IPS-NIHi7 (cell line): ENCODE measurements at regions not wholly inside any gene's neighbourhood (a gene's known extent, or its start where the extent isn't known, plus 50 kb on each side); places are given as distances from the start of the nearest gene placed in this dataset.
"Not testable (repeated sequence)": the region's sequence is repeated elsewhere in the genome, so short reads cannot be mapped to it uniquely, and the experiment has no call there.

Source experiments
- DNase-seq: peaks from one replicate; pipeline ENCODE4 v3.0.0; 2012; ENCODE audit warnings: mixed read lengths; ENCODE audit errors: extremely low spot score

GRCh38 chr5:25399878-25400480, 755.2 kb upstream of the CDH10 start:
- no peak for DNase-seq

DNA sequence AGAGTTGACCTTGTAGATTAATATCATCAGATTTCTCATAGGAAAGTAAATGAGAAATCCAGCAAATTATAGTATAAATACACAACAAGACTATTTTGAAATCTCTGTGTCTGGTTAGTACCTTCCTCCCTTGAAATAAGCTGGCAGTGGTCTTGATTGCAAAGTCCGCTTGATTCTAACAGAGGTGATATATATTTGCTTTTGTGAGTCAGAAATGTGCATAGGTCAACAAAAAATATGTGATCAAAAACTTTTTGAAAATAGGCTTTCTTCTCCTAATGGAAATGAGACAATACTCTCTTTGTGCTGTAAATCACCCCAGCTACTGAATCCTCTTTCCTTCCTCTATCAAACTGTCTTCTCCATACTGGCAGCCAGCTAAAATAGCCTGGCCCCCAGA, 749.2 kb upstream of the CDH10 start:
- no peak for DNase-seq

DNA sequence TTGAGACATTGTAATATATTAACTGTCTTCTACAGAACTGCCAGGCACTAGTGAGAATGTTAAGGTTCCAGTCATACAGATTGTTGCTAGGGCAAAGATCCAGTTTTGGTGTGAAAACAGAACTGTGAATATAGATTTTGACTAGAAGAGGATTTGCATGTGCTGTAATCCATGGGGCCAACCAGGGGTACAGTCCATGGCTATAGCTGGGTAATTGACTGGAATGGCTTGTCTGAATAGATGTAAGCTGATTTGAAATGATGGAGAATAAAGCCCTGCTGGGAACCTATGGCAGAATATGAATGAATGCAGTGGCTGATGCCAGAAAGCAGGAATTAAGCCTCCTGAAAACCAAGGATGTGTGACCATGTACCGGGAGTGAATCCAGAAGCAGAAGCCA, 748.5 kb upstream of the CDH10 start:
- no peak for DNase-seq

- DNase-seq, result no peak
Observed at GRCh38 chr5:25387953-25388352, 743.2 kb upstream of the CDH10 start.

DNA sequence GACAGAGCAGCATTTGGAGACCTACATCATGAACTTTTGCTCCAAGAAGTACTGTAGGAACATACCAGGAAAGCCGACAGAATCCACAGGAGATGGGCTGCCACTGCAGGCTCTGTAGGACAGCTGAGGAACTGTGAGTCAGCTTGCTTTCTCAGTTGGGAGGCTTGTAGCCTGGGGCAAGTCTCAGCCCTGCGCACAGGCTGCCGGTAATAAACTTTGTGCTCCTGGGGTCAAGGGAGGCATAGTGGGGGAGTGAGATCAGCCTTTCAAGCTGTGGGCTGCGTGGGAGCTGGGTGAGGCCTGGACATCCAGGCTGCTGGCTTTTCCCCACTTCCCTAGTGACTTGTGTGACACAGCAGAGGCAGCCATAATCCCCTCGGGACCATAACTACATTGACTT, 718.0 kb upstream of the CDH10 start:
- no peak for DNase-seq

DNA sequence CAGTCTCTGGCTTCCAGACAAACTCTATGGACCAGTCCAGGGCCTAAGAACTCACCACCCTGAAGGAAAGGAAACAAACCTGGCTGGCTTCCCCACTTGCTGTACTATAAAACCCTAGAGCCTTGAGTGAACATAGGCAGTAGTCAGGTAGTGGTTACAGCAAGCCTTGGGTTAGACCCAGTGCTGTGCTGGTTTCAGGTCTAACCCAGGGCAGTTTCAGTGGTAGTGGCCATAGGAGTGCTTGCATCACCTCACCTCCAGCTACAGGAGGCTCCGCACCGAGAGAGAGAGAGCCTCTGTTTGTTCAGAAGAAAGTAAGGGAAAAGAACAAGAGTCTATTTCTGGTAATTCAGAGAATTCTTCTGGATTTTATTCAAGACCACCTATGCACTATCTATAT, 714.1 kb upstream of the CDH10 start:
- no peak for DNase-seq

GRCh38 chr5:25357605-25358004, 712.8 kb upstream of the CDH10 start:
- no peak for DNase-seq

- DNase-seq, result no peak
Observed at GRCh38 chr5:25349746-25350145, 705.0 kb upstream of the CDH10 start.

GRCh38 chr5:25345240-25345771, 700.5 kb upstream of the CDH10 start:
- DNase-seq, result no peak

GRCh38 chr5:25339541-25339940, 694.8 kb upstream of the CDH10 start:
- no peak for DNase-seq

DNA sequence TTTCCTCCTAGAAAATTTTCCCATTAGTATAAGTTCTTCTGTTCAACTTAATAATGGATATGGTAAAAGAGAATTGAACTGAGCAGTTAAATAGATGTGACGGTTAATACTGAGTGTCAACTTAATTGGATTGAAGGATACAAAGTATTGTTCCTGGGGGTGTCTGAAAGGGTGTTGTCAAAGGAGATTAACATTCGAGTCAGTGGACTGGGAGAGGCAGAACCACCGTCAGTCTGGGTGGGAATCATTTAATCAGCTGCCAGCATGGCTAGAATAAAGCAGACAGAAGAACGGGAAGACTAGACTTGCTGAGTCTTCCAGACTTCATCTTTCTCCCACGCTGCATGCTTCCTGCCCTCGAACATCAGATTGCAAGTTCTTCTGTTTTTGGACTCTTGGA, 689.6 kb upstream of the CDH10 start:
- no peak for DNase-seq

- no peak for DNase-seq
Observed at GRCh38 chr5:25330721-25331120, 685.9 kb upstream of the CDH10 start.

GRCh38 chr5:25327172-25327571, 682.4 kb upstream of the CDH10 start:
- no peak for DNase-seq

DNA sequence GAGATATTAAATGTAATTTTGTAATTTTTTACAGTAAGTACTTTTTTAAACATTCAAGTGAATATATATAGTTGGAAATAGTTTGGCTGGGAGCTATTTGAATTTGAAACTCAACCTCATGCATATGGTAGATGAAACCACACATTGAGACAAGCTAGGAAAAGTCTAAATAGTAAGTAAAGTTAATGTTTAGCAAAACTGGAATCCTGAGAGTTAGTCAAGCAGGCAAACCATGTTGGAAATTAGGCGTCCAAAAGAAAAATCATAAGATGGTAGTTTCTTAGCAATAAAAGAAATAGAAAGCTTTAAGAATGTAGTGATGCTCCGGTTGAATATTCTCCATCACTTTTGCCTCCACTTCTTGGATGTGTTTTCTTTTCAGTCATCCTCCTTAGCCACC, 657.1 kb upstream of the CDH10 start:
- no peak for DNase-seq

DNA sequence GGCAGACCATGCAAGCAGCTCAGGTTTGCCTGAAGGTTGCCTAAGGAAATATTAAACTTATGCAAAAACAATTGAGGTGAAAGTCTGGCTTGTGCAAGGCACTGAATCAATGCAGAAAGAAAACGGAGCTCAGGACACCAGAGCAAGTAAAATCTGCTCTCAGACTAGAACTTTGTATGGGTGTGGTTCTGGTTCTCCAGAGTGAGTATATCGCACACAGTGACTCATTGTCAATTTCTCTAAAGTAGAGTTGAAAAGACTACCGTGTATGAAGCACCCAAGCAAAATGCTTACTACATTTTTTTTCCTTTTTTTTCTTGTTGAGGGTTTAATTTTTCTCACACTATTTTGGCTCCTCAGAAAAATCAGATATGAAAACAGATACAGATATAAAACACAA, 650.3 kb upstream of the CDH10 start:
- no peak for DNase-seq

DNA sequence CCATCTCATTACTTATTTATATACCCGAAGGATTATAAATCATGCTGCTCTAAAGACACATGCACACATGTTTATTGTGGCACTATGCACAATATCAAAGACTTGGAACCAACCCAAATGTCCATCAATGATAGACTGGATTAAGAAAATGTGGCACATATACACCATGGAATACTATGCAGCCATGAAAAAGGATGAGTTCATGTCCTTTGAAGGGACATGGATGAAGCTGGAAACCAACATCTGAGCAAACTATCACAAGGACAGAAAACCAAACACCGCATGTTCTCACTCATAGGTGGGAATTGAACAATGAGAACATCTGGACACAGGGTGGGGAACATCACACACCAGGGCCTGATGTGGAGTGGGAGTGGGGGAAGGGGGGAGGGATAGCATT, 645.0 kb upstream of the CDH10 start:
- DNase-seq, result not testable (repeated sequence)

GRCh38 chr5:25286319-25286718, 641.5 kb upstream of the CDH10 start:
- DNase-seq, result no peak

- DNase-seq, result no peak
Observed at GRCh38 chr5:25285136-25285535, 640.4 kb upstream of the CDH10 start.

DNA sequence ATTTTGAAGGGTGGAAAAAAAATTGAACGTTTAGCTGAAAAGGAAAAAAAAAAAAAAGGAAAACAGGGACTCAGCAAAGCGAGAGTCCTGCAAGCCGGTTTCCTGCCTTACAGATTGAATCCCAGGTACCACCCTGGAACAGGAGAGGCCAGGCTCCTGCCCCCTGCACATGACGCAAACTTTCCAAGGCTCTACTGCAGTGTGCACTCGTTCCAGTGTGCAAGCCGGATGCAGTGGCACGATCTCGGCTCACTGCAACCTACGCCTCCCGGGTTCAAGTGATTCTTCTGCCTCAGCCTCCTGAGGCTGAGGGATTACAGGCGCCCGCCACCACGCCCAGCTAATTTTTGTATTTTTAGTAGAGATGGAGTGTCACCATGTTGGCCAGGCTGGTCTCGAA, 618.7 kb upstream of the CDH10 start:
- DNase-seq, result not testable (repeated sequence)

DNA sequence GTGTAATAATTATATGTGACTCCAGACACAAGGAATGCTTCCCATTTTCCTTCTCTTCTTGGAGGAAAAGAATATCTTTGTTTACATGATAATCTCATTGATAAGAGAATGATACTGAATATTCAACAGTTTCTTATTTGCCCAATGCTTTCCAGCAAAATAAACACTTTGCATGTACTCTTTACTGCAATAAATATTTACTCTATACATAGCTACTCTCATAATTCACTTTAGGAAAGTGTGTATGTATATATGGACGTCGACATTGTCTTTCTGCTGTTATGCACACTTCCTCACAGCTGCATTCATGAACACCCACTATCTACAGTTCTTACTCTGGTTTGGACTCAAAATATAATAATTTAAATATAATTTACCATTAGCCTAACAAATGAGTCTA, 617.4 kb upstream of the CDH10 start:
- DNase-seq, result no peak

DNA sequence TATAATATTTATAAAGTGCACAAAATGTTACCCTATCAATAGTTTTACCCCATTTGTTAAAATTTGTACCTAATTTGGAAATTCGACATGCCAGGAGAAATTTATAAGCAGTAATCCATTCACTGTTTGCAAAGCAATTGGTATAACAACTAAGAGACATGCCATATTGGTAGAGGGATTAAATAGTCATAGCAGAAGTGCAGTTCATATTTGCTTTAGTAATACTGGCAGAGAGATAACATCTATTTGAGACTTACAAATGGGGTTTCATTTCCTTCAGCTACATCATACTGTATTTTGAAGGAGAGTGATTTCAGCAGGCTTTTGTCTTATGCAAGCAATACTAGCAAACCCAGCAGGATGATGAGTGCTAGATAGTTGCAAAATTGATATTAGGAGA, 610.4 kb upstream of the CDH10 start:
- DNase-seq, result no peak

DNA sequence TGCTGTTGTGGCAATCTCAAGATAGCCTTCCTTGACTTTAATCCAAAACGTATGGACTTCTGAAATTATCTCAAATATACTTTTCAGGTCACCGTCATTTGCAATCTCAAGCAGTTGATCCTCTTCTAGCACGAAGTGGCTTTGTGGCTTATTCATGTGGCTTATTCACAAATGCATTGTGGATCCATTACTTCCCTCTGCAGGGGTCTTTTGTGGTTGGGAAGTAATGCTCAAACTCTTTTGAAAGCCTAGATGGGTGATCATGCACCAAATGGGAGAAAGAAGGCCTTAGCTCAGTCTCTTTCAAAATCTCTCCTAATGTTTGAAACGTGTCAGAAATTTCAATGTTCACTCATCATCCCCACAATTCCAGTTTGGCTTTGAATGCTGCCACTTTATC, 597.2 kb upstream of the CDH10 start:
- no peak for DNase-seq

GRCh38 chr5:25238720-25239119, 593.9 kb upstream of the CDH10 start:
- not testable (repeated sequence) for DNase-seq

DNA sequence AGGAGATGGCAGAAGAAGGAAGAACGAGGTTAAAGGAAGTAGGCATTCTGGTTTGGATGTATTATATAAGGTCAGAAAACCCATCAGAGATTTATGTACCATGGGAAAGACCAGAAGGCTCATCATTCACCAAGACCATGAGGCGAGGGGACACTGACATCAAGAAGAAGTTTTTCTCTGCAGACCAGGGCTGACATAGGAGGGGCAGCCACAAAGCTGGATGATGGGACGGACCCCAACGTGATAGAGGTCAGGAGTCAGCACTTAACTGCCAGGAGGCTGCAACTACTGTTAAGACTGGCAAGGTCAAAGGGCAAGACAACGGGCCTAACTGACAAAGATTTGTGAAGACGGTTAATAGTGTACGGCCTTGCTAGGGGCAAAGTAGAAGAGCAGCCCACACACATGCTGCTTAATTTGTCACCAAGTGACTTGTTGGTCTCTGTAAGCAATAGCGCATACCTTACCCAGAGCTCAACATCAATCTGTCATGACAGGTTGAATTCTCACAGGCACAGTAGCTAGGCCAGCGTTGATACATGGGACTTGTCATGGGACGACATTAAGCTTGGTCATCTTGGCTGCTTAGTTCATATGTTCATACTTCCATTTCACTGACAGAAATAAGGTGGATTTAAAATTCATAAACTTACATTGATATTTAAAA, 579.7 kb upstream of the CDH10 start:
- DNase-seq, result no peak
